ENCODE measurements at regions not wholly inside any gene's neighbourhood (a gene's known extent, or its start where the extent isn't known, plus 50 kb on each side); places are given as distances from the start of the nearest gene placed in this dataset.
"Not testable (repeated sequence)": the region's sequence is repeated elsewhere in the genome, so short reads cannot be mapped to it uniquely, and the experiment has no call there.

GRCh38 chr11:15850335-15850734 is 506.0 kb downstream of the SOX6 start:
- in situ Hi-C loops (cut with HindIII; ENCODE audit: extremely low pct_ligation_motif_present, low pct_unique_long_range_greater_than_20kb); H3K27ac ChIP-seq (ENCODE audit: extremely low read length, insufficient read depth, low read length); BruUV-seq (replicated peaks); CTCF ChIA-PET (ENCODE audit: low intra/inter-chr PET ratio, low total read pairs); H3K9me3 ChIP-seq (ENCODE audit: low read length); DNase-seq (ENCODE audit: low spot score); H3K4me2 ChIP-seq (ENCODE audit: low read depth, low read length); H2AFZ ChIP-seq (ENCODE audit: low read length); H3K79me2 ChIP-seq (ENCODE audit: insufficient read depth, low read length); H3K9ac ChIP-seq (ENCODE audit: insufficient read depth, low read depth, low read length); ATAC-seq; H3K36me3 ChIP-seq (replicated peaks in 1 of 2; ENCODE audit: control insufficient read depth in 1 of 2, insufficient read depth in 2 of 2, low read length in 2 of 2); FAIRE-seq; H3K4me1 ChIP-seq (ENCODE audit: insufficient read depth, low read length); H3K4me3 ChIP-seq (replicated peaks in 1 of 3; ENCODE audit: insufficient read depth in 1 of 3, low read depth in 2 of 3, low read length in 3 of 3); H4K20me1 ChIP-seq (ENCODE audit: insufficient read depth, low read length); intact Hi-C loops (cut with micrococcal nuclease; ENCODE audit: unreplicated experiment); H3K27me3 ChIP-seq (ENCODE audit: control insufficient read depth in 1 of 2, insufficient read depth in 2 of 2, low read length in 2 of 2); POLR2A ChIA-PET: not testable (repeated sequence)

- no TSS peak for BruUV-seq (replicated peaks)
- Histone ChIP-seq H3K4me1 (ENCODE audit: insufficient read depth, low read length) (no peaks in the 10 kb centered on the region), H3K79me2 (ENCODE audit: insufficient read depth, low read length) (no peaks in the 10 kb centered on the region), H3K36me3 (replicated peaks in 1 of 2; ENCODE audit: control insufficient read depth in 1 of 2, insufficient read depth in 2 of 2, low read length in 2 of 2) (no peaks in the 10 kb centered on the region), H2AFZ (ENCODE audit: low read length) (no peak overlapping the region), H4K20me1 (ENCODE audit: insufficient read depth, low read length) (no peaks in the 10 kb centered on the region), H3K9ac (ENCODE audit: insufficient read depth, low read depth, low read length) (no peak overlapping the region), H3K4me2 (ENCODE audit: low read depth, low read length) (no peak overlapping the region), H3K4me3 (replicated peaks in 1 of 3; ENCODE audit: insufficient read depth in 1 of 3, low read depth in 2 of 3, low read length in 3 of 3) (no peak overlapping the region), H3K27ac (ENCODE audit: extremely low read length, insufficient read depth, low read length) (no peak overlapping the region), H3K9me3 (ENCODE audit: low read length) (no peaks in the 10 kb centered on the region), H3K27me3 (ENCODE audit: control insufficient read depth in 1 of 2, insufficient read depth in 2 of 2, low read length in 2 of 2) (no peaks in the 10 kb centered on the region)
- POLR2A ChIA-PET = no interaction called here
- TF ChIP-seq SMARCC2 (IDR thresholded peaks at IDR 0.05) (no peak), SIX1 (CRISPR knock-in tag; IDR thresholded peaks at IDR 0.05; ENCODE audit: borderline replicate concordance) (no peak)
- in situ Hi-C loops (cut with HindIII; ENCODE audit: extremely low pct_ligation_motif_present, low pct_unique_long_range_greater_than_20kb) = no loop called here
- WGBS (ENCODE audit: low lambda C conversion rate) = 13% methylated on average over 5 of the region's 5 CpGs
- CTCF ChIA-PET (ENCODE audit: low intra/inter-chr PET ratio, low total read pairs) = no interaction called here
- intact Hi-C loops (cut with micrococcal nuclease; ENCODE audit: unreplicated experiment) = no loop called here
- FAIRE-seq (no peak), ATAC-seq (no peak), DNase-seq (ENCODE audit: low spot score) (no peak)
Measured at GRCh38 chr11:15851051-15851498, 505.3 kb downstream of the SOX6 start.

- Histone ChIP-seq H3K9me3 (ENCODE audit: low read length) (no peaks in the 10 kb centered on the region), H3K4me3 (replicated peaks in 1 of 3; ENCODE audit: insufficient read depth in 1 of 3, low read depth in 2 of 3, low read length in 3 of 3) (no peak overlapping the region), H3K27me3 (ENCODE audit: control insufficient read depth in 1 of 2, insufficient read depth in 2 of 2, low read length in 2 of 2) (no peaks in the 10 kb centered on the region), H4K20me1 (ENCODE audit: insufficient read depth, low read length) (no peaks in the 10 kb centered on the region), H3K9ac (ENCODE audit: insufficient read depth, low read depth, low read length) (no peak overlapping the region), H3K4me1 (ENCODE audit: insufficient read depth, low read length) (no peaks in the 10 kb centered on the region), H3K36me3 (replicated peaks in 1 of 2; ENCODE audit: control insufficient read depth in 1 of 2, insufficient read depth in 2 of 2, low read length in 2 of 2) (no peaks in the 10 kb centered on the region), H3K79me2 (ENCODE audit: insufficient read depth, low read length) (no peaks in the 10 kb centered on the region), H3K27ac (ENCODE audit: extremely low read length, insufficient read depth, low read length) (no peak overlapping the region), H2AFZ (ENCODE audit: low read length) (no peak overlapping the region), H3K4me2 (ENCODE audit: low read depth, low read length) (no peak overlapping the region)
- intact Hi-C loops (cut with micrococcal nuclease; ENCODE audit: unreplicated experiment) (loop anchor here (1.0 kb wide), 1 partner anchor 761 kb away; no protein-coding TSS in a partner anchor), in situ Hi-C loops (cut with HindIII; ENCODE audit: extremely low pct_ligation_motif_present, low pct_unique_long_range_greater_than_20kb) (no loop called here)
- TF ChIP-seq MYNN (CRISPR knock-in tag; IDR thresholded peaks at IDR 0.05; ENCODE audit: low read depth) (no peak), CTCF (CRISPR knock-in tag; IDR thresholded peaks at IDR 0.05) (peak; percentile 54), STAG1 (CRISPR knock-in tag; IDR thresholded peaks at IDR 0.05) (peak; percentile 72), SMC3 (IDR thresholded peaks at IDR 0.05; ENCODE audit: low read length) (peak; percentile 57), MAZ (IDR thresholded peaks at IDR 0.05; ENCODE audit: borderline replicate concordance, low read depth, low read length) (no peak), MAZ (CRISPR knock-in tag; IDR thresholded peaks at IDR 0.05; ENCODE audit: low read depth) (no peak), GMEB1 (CRISPR knock-in tag; IDR thresholded peaks at IDR 0.05; ENCODE audit: borderline replicate concordance) (no peak)
- BruUV-seq (replicated peaks) = no TSS peak
- peak; percentile 35; the same call in 1 of the 3 replicates for ATAC-seq
- WGBS (ENCODE audit: low lambda C conversion rate) = 0% methylated on average over 3 of the region's 3 CpGs
- POLR2A ChIA-PET = no interaction called here
- CTCF ChIA-PET (ENCODE audit: low intra/inter-chr PET ratio, low total read pairs) = interaction anchor here (1.3 to 1.9 kb wide), 2 partner anchors 754 to 762 kb away, joined by 4 to 7 read pairs; no protein-coding TSS in a partner anchor
- no peak for FAIRE-seq
- peak; percentile 13 for DNase-seq (ENCODE audit: low spot score)
Measured at GRCh38 chr11:15852179-15852578, 504.2 kb downstream of the SOX6 start.
